Adrenal gland (tissue), 9 donors: ENCODE measurements at regions not wholly inside any gene's neighbourhood (a gene's known extent, or its start where the extent isn't known, plus 50 kb on each side); places are given as distances from the start of the nearest gene placed in this dataset.

Source experiments
- DNase-seq, 7 donors: peaks; one replicate each; pipeline ENCODE4 v3.0.0-alpha.2; 2019 to 2020
- H3K27ac ChIP-seq, 5 donors: fragments of 200-600 bp; sonication (generic) in 4 of 5; 1 replicate in 3 of 5; 2 replicates in 2 of 5; pipeline versions ENCODE4 v1.5.1 to v1.8.0; 2016 to 2020; ENCODE audit warnings: mild to moderate bottlenecking in 1 of 5
- H3K27me3 ChIP-seq: fragments of 200-600 bp; 2 replicates; pipeline ENCODE4 v1.8.0; 2021
- H3K36me3 ChIP-seq, 2 donors: fragments of 200-600 bp; replicated peaks in 1 of 2; 1 replicate in 1 of 2; 2 replicates in 1 of 2; pipeline versions ENCODE4 v1.5.1 to v1.8.0; 2018 to 2022
- H3K4me1 ChIP-seq, 2 donors: fragments of 200-600 bp; replicated peaks in 1 of 2; 1 replicate in 1 of 2; 2 replicates in 1 of 2; pipeline versions ENCODE4 v1.5.1 to v1.8.0; 2018 to 2021
- H3K4me3 ChIP-seq, 4 donors: fragments of 200-600 bp; sonication (generic) in 3 of 4; one replicate each; pipeline ENCODE4 v1.5.1; 2016 to 2018
- H3K9me3 ChIP-seq, 3 donors: fragments of 200-600 bp; sonication (generic) in 1 of 3; replicated peaks in 1 of 3; 1 replicate in 2 of 3; 2 replicates in 1 of 3; pipeline versions ENCODE4 v1.5.1 to v1.8.0; 2016 to 2021
- CTCF ChIP-seq, 6 experiments: fragments of 450-650 bp in 4 of 6; fragments of 200-600 bp in 2 of 6; sonication (generic) in 1 of 6; IDR thresholded peaks; 1 replicate in 5 of 6; 2 replicates in 1 of 6; pipeline versions ENCODE4 v1.5.1 to v1.8.0; 2016 to 2021; ENCODE audit warnings: antibody characterized with exemption in 6 of 6, mild to moderate bottlenecking in 2 of 6, moderate library complexity in 1 of 6
- POLR2A ChIP-seq, 2 donors: fragments of 450-650 bp; IDR thresholded peaks; one replicate each; pipeline ENCODE4 v1.6.1; 2017; ENCODE audit warnings: antibody characterized with exemption in 2 of 2, mild to moderate bottlenecking in 2 of 2, moderate library complexity in 1 of 2
- WGBS, 4 donors: extraction: QIAGEN DNeasy Blood & Tissue Kit in 2 of 4; methylation state at CpG; one replicate each; pipeline versions ENCODE4 v1.1.5 to v1.1.7; 2013 to 2017; 5-methylcytosine and 5-hydroxymethylcytosine counted together
- intact Hi-C, 2 donors: fragments of 100-400 bp; cut with DNase I; formaldehyde crosslinking; loops; one replicate each; pipeline versions ENCODE4 v1.14.1 to v1.15.0; 2022 to 2023
- donor health status: healthy with polysubstance abuse.
- donor health status: Bipolar disorder and iron deficiency.
- donor health status: DM: yes; HTN: yes; CAD: no.
- donor health status: DM: no; HTN: no; CAD: no.
- donor health status: DM: no; HTN: no; CAD: no.

DNA sequence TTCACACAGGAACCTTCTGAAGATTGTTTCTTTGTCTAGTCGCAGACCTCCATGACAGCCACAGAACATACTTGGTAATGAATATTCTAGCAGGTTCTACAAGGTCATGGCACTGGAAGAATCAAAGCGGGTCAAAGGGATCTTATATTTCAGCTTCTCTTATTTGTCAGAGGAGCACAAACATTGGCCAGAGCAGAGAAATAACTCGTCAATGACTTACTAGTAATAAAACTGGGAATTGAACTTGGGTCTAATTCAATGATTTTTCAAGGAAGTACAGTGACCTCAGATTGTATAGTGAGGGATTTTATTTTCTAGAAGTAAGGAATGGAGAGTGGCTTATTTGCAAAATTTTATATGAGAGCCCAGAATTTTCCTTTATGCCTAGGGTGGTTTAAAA lies 290.8 kb upstream of the PLXNA2 start:
- Histone ChIP-seq H3K4me1 (no peaks in the 10 kb centered on the region), H3K4me3 (no peak overlapping the region), H3K9me3 (no peaks in the 10 kb centered on the region), H3K36me3 (no peaks in the 10 kb centered on the region), H3K27ac (no peak overlapping the region), H3K27me3 (no peaks in the 10 kb centered on the region)
- intact Hi-C loops, result no loop called here
- no peak for TF ChIP-seq CTCF (IDR thresholded peaks at IDR 0.05)
- no peak for TF ChIP-seq POLR2A (IDR thresholded peaks at IDR 0.05)
- WGBS, 4 donors, result 77 to 84% (median 81%) methylated on average over 3 of the region's 3 CpGs
- DNase-seq, result no peak

DNA sequence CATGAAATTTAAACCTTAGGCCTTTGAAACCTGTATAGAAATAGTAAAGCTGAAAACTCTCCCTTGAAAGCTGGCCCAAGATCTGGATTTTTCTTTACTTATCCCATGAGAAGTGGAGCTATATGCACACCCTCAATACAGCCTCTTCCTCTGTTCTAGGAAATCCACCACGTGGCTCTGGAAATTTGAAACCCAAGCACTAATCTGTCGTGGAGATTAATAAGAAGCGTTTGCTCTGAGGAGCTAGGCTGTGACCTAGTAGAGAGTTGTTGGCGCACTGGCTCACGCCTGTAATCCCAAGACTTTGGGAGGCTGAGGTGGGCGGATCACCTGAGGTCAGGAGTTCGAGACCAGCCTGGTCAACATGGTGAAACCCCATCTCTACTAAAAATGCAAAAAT lies 291.3 kb upstream of the PLXNA2 start:
- TF ChIP-seq CTCF (IDR thresholded peaks at IDR 0.05), result no peak
- no peak for TF ChIP-seq POLR2A (IDR thresholded peaks at IDR 0.05)
- no peak overlapping the region for H3K4me3 ChIP-seq
- DNase-seq, result no peak
- H3K9me3 ChIP-seq, result no peaks in the 10 kb centered on the region
- H3K27me3 ChIP-seq, result no peaks in the 10 kb centered on the region
- H3K36me3 ChIP-seq, result no peaks in the 10 kb centered on the region
- WGBS, 4 donors, result 71 to 84% (median 80%) methylated on average over 7 of the region's 7 CpGs
- no peak overlapping the region for H3K27ac ChIP-seq
- no peaks in the 10 kb centered on the region for H3K4me1 ChIP-seq
- intact Hi-C loops, result no loop called here

- DNase-seq, result no peak
- Histone ChIP-seq H3K4me3 (no peak overlapping the region), H3K27ac (no peak overlapping the region), H3K27me3 (no peaks in the 10 kb centered on the region), H3K4me1 (no peaks in the 10 kb centered on the region), H3K36me3 (no peaks in the 10 kb centered on the region), H3K9me3 (no peaks in the 10 kb centered on the region)
- no peak for TF ChIP-seq POLR2A (IDR thresholded peaks at IDR 0.05)
- TF ChIP-seq CTCF (IDR thresholded peaks at IDR 0.05), result no peak
- 71 to 80% (median 74%) methylated on average over 4 of the region's 4 CpGs for WGBS, 4 donors
- intact Hi-C loops, result no loop called here
Observed at GRCh38 chr1:208536212-208536611, 292.0 kb upstream of the PLXNA2 start.

GRCh38 chr1:208537198-208537597 lies 293.0 kb upstream of the PLXNA2 start:
- intact Hi-C loops, result no loop called here
- no peaks in the 10 kb centered on the region for H3K4me1 ChIP-seq
- 74 to 100% (median 80%) methylated on average over 2 to 3 of the region's 3 CpGs for WGBS, 4 donors
- H3K36me3 ChIP-seq, result no peaks in the 10 kb centered on the region
- DNase-seq, result no peak
- TF ChIP-seq CTCF (IDR thresholded peaks at IDR 0.05) (no peak), POLR2A (IDR thresholded peaks at IDR 0.05) (no peak)
- no peaks in the 10 kb centered on the region for H3K9me3 ChIP-seq
- H3K27ac ChIP-seq, result no peak overlapping the region
- H3K4me3 ChIP-seq, result no peak overlapping the region
- no peaks in the 10 kb centered on the region for H3K27me3 ChIP-seq
